GM10266 (cell line): ENCODE measurements at regions not wholly inside any gene's neighbourhood (a gene's known extent, or its start where the extent isn't known, plus 50 kb on each side); places are given as distances from the start of the nearest gene placed in this dataset.

ENCODE experiments used
- DNase-seq: peaks from one replicate; pipeline ENCODE4 v3.0.0; 2012; ENCODE audit errors: extremely low spot score
- CTCF ChIP-seq: IDR thresholded peaks from 2 replicates; pipeline ENCODE4 v1.5.1; 2012; ENCODE audit warnings: mild to moderate bottlenecking, low read depth; ENCODE audit not compliant: control insufficient read depth, insufficient read depth; ENCODE audit errors: missing control alignments

- TF ChIP-seq CTCF = no peak
- DNase-seq = no peak
Observed at GRCh38 chr3:152717252-152717651, 117.7 kb upstream of the P2RY1 start.

GRCh38 chr3:152718810-152719209, 116.1 kb upstream of the P2RY1 start:
- DNase-seq = no peak

GRCh38 chr3:152719264-152719663, 115.7 kb upstream of the P2RY1 start:
- no peak for TF ChIP-seq CTCF
- DNase-seq = no peak

More at GRCh38 chr3:152718810-152719209, 116.1 kb upstream of the P2RY1 start:
- no peak for TF ChIP-seq CTCF

GRCh38 chr3:152720951-152721718, 113.8 kb upstream of the P2RY1 start:
- no peak for TF ChIP-seq CTCF
- no peak for DNase-seq

GRCh38 chr3:152724270-152724669, 110.7 kb upstream of the P2RY1 start:
- DNase-seq = no peak

GRCh38 chr3:152728231-152728980, 106.5 kb upstream of the P2RY1 start:
- no peak for DNase-seq

More at GRCh38 chr3:152724270-152724669, 110.7 kb upstream of the P2RY1 start:
- no peak for TF ChIP-seq CTCF

More at GRCh38 chr3:152728231-152728980, 106.5 kb upstream of the P2RY1 start:
- no peak for TF ChIP-seq CTCF
